GM18498 (cell line): ENCODE measurements at regions not wholly inside any gene's neighbourhood (a gene's known extent, or its start where the extent isn't known, plus 50 kb on each side); places are given as distances from the start of the nearest gene placed in this dataset.
"Not testable (repeated sequence)": the region's sequence is repeated elsewhere in the genome, so short reads cannot be mapped to it uniquely, and the experiment has no call there.

Experiments
- ATAC-seq: cut with Tn5 transposase; IDR thresholded peaks from one replicate; pipeline ENCODE4 v1.9.1; 2021; ENCODE audit warnings: mild to moderate bottlenecking, moderate library complexity; ENCODE audit not compliant: unreplicated experiment

DNA sequence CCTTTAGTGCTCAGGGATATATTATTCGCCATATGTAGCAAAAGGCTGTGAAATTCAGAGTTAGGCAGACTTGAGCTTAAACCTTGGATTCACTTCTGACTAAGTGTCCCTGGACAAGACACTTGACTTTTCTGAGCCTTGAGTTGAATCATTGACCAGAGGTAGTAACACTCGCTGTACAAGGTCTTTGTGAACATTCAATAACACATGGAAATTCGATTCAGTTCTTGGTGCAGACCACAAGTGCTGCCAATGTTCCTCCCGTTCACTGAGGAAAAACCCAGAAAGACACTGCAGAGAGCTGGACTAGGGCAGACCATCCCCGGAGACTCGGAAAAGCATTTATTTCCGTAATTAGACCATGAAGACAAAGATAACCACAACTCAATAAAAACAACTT lies 901.4 kb downstream of the AACS start:
- no peak for ATAC-seq

DNA sequence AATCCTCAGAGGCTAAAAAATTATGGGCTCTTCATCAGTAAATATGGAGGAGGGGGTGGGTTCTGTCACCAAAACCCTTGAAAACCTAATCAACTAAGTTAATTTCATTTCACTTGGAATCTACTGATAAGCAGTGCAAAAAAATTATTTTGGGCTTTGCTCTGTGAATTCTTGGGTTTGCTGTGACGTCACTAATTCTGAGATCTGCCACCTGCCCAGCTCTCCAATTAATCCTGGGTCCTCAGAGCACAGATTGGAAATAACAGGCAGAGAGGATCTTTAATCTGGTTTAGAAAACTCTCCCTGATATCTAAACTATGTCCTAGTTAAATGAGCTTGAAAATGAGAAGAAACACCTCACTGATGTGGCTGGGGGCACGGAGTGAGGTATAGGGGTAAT lies 903.2 kb downstream of the AACS start:
- no peak for ATAC-seq

DNA sequence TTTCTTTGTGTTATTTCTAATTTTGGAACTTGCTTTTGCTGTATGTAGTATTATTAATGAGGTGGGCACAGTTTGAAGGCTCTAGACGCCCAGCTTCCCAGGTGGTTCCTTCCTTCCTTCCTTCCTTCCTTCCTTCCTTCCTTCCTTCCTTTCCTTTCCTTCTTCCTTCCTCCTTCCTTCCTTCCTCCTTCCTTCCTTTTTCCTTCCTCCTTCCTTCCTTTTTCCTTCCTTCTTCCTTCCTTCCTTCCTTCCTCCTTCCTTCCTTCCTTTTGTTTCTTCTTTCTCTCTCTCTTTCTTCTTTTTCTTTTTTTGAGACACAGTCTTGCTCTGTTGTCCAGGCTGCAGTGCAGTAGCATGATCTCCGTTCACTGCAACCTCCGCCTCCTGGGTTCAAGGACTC lies 906.7 kb downstream of the AACS start:
- no peak for ATAC-seq

DNA sequence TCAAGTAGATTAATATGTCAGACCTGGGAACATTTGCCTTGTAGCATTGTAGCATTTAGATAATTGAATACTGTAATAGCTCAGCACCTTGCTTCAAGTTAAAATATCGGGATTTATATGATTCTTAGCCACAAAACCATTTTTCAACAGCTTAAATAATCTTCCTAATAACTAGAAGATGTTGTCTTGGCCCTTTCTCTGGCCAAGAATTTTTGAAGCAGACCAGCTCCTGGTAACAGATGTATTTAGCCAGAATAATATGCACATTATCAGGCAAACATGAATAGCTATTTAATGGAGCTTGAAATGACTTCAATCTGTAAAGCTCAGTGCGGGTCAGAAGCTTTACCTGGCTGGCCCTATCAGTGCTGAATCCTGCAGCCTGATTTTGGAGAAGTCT lies 913.1 kb downstream of the AACS start:
- ATAC-seq, result no peak

DNA sequence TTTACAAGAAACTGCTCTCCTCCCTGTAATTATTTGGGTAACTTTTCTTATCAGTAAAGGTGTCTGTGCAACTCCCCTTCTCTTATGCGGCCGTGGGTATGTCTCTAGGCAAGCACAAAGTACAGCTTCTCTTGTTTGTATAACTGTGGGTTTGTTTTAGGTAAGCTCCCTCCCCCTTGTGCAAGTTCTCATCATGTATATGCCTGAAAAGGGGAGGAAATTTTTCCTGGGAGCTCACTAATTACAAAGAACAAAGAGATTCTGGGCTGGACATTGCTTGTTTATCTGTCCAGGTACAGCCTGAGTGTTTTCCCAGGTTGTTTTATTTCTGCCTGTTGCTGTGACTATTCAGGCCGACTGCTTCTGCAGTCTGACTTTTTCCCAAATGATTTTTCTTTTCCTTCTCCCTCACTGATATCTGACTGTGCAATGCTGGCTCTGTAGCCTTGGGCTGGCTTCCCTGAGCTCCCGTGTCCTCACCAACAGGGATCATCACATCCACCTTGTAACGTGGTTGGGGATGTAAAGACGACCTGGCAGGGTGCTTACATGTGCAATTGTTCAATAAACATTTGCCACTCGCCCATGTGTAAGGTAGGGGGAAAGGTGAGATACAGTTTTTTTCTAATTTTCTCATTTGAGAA lies 916.5 kb downstream of the AACS start:
- no peak for ATAC-seq

DNA sequence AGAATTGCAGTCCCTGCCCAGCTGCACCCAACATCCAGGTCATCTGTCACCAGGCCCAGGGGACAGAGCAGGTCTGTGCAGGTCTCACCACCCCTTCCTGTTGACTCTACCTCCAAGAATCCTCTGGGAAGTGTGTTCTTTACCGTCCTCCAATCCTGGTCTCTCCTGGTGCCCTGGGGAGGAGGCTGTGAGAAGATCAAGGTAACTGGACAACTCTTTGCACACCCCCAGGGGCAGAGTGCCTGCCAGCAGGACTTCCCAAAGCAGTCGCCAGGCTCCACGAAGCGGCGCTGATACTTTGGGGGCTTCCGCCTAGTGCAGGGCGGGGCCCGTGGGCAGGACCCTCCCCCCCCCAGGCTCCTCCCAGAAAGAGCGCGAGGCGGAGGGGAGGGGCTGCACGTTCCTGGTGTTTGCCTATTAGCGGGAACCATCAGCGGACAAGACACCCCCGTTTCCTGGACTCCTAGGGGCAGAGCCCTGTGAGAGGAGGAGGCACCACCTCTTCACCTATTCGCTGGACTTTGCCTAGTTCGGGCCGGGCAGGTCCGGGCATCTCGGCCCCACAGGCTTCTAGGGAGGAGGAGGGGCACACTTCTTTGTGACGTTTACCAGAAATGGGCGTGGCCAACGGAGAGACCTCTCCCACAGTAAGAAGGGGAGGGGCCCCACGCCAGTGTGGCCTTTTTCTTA lies 918.0 kb downstream of the AACS start:
- no peak for ATAC-seq

DNA sequence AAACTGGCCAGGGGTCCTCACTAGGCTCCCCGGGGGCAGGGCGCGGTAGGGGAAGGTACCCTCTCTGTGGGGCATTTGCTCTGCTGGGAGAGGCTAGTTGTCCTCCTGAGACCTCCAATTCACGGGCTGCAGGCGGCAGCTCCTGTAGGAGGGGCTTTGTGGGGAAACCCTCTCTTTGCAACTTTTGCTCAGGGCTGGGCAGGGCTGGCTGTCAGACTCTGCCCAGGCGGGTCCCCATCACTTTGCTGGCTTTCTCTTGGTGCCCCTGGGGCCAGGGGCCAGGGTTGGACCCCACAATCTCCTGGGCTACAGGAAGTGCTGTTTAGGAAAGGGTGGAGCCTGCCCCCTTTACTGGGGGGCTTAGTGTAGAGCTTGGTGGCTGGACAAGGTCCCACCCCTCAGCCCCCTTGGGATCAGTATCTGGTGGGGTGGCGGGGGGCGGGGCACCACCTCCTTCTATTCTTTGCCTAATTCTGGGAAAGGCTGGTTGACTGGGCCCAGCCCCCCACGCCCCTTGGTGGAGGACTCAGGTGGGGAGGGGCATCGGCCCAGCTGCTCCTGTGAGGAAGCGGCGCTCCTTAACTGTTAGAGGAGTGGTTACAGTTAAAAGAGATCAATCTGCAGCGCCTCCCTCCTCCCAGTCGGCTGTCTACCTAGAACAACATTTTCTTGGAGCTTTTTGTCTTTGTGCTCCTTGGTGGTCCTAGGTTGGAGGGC lies 918.7 kb downstream of the AACS start:
- no peak for ATAC-seq

DNA sequence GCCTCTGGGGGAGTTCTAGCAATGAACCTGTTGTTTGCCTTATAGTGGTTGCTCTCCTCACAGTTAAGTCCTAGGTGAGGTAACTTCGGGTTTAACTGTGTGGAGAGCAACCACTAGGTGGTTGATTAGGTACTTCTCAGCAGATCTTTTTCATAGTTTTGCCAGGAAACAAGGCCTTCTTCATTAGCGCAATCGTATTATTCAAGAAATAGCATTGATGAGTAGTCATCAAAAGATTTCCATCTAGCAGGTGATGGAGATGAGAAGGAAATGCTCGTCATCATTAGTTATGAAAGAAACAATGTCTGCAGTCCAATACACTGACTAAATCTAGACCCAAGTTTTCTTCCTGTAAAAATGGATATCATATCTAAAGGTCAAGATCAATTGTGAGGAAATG lies 923.3 kb downstream of the AACS start:
- no peak for ATAC-seq

DNA sequence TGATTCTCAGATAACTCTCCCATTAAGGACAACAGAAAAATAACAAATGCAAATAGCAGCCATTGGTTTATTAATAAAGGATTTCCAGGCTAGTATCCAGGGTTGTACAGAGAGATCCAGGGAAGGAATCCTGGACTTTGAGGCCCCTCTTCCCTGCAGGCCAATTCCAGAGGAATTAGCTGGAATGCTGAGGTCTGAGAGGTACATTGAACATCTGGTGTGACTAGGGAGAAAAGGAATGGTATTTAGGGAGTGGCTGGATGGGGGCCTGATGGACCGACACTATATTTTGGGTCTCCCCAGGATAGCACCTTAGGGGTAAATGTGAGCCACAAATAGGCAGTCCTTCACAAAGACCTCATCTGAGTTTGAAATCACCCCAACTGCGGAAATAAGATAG lies 924.5 kb downstream of the AACS start:
- ATAC-seq, result no peak

DNA sequence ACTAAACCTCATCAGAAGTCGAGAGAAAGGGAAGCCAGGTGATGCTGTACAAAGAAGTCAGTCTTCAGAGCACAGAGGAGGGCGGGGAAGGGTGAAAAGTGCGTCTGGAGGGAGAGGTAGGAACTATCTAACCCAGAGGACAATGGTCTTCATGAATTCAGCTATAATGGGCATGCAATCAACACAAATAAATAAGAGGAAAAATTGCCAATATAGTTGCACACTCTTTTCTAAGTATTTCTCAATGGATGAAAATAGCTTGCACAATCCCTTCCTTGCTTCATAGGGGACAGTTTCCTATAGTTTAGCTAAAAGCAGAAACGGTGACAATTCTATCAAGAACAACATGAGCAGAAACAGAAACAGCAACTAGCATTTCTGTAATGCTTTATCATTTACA lies 931.2 kb downstream of the AACS start:
- no peak for ATAC-seq

DNA sequence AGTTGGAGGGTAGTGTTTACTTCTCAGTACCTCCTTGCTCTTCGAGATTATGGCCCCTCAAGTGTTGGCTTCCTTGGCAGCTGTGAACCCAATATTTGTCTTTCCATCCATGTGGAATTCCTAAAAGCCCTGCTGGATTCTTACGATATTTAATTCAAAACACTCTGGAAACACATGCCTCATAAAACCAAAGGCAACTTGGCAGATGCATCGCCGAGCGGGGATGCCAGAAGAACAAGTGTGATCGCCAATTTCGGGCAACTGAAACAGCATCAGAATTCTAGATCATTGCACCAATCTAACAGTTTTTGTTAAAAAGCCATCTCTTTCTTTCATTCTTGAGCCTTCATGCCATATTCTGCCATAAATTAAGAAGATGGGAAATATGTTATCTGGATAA lies 934.4 kb downstream of the AACS start:
- no peak for ATAC-seq

DNA sequence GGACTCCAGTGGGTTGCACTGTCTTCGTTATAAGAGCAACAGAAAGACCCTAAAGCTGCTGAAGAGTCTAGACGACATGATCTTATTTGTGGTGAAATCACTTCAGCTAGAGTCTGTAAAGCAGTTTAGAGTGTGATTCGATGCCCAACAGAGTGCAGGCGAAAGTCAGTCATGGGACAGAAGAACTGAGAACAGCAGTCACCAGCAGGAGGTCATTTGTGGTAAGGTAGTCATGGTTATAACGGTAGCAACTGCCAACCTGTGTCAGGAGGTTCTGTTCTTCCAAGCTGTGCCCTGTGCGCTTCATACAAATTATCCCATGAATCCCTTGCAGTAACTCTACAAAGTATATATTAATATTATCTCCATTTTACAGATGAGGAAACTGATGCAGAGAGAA lies 954.1 kb downstream of the AACS start:
- ATAC-seq, result no peak

DNA sequence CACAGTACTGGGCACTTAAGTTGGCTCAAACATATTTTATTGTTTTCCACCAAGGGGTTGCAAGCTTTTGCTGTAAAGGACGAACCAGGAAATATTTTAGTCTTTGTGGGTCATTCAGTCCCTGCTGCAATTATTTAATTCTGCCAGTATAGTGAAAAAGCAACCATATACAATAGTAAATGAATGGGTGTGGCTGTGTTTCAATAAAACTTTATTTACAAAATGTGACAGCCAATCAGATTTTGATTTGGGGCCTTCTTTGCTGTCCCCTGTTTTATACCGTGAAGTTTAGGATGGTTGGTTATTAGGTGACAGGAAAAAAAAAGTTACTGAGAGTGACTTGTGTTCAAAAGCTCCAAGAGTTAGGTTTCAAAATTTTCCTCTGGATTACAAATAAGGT lies 956.4 kb downstream of the AACS start:
- no peak for ATAC-seq

DNA sequence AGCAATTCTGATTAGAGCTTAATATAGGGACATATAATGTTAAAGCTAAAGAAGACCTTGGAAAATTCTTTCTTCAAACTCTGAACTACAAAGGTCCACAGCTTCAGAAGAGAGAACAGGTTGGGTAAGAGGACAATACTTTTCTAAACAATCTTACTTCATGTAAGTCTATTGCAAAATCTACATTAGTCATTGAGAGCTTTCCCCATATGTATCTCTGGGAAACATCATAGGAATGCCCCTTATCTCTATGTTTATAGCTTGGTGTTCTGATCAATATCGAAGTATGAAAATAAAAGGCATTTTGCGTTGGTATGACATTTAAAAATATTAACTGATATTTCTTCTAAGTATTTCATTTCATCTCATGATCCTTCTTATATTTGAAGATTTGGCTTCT lies 962.6 kb downstream of the AACS start:
- ATAC-seq, result no peak

DNA sequence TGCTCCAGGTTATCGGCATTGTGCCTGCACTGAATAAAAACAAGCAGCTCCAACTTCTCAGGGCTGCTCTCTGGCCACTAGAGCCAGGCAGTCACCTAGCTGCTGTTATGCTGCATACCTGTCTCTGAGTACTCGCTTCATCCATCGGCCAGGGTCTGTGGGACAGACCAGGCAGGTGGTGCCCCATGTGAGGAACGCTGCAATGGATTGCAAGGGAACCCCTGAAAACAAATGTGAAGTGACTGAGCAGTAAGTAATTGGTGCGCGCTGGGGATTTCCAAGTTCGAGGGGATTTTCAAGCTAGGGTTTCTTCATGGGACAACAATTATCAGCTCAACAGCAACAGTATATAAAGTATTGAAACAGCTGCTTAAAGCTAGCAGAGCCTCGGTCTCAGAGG lies 965.3 kb downstream of the AACS start:
- no peak for ATAC-seq

DNA sequence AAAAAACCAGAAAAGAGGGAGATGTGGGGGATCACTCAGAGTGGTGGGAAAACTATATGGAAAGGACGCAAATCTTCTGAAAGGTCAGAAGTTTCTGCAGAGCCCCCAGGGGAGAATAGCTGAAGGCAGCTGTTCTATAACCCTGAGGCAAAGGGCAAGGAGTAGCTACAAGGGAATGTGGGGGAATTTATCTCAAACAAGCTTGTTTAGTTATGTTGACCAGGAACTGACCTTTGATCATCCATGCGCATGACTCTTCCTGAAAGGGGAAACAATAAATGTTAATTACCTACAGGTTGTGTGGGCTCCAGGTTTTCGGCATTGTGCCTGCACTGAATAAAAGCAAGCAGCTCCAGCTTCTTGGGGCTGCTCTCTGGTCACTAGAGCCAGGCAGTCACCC lies 968.5 kb downstream of the AACS start:
- ATAC-seq, result no peak

DNA sequence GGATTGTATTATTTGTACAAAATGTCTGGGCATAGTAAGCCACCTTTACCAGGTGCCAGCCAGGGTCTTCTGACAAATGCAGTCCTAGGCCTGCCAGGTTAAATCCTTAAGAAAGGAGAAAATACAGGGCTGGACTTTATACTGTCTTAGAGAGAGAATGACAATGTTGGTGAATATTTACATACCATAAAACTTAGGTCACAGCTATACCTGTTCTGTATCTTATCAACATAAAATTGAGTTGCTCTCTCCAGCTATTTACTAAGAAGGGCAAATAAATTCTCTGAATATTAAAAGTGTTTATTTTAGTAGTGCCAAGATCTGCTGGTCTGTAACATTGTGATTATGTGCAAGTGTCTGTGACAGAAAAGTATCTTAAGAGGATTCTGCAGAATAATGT lies 971.1 kb downstream of the AACS start:
- ATAC-seq, result no peak

DNA sequence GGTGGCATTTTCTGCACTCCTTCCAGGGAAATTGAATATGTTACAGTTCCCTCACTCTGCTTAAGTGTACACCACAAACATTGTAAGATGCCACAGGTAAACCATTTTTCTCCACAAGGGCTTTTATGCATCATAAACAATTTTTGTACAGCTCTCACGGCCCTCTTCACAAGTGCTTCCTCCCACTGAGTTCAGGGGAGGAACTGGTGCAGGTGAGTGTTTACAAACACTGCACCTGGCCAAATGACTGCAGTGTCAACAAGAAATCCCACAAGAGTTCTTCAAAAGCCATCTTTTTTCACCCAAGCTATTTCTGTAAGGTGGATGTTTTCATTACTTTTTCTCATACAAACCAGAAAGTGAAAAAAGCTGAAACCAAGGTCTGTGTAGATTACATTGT lies 973.2 kb downstream of the AACS start:
- no peak for ATAC-seq

DNA sequence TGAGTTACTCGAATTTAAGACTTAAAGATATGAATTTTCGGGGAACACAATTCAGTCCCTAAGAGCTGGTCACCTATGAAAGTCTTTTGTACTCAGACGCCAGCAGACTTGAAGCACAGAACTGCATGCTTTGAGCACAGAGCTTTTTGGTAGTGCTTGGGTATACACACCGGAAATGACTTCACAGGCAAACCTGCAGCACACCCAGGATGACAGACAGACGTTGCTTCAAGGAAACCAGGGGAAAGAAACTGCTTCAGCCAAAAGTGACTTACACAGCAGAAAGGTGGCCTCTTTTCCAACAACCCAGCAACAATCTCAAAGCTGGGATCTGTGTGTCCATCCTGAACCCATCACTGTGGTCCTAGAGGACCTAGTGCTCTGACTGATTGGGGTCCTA lies 975.1 kb downstream of the AACS start:
- ATAC-seq, result no peak

DNA sequence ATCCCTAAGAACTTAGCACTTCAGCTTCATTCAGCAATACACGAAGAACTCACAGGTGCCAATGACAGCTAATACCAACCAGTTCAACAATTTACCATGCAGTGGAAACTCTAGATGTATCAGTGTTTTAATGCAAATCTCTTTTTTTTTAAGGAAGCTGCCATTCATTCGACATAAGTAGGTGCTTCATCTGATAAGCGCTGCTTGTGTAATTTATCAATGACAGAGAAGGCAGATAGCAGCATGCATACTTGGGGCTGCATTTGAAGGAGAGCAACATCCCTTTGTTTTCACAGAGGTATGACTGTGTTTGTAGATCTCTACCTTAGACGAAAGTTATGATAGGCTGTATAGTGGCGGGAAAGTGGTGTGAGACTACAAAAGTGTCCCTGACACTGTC lies 977.1 kb downstream of the AACS start:
- ATAC-seq, result no peak

DNA sequence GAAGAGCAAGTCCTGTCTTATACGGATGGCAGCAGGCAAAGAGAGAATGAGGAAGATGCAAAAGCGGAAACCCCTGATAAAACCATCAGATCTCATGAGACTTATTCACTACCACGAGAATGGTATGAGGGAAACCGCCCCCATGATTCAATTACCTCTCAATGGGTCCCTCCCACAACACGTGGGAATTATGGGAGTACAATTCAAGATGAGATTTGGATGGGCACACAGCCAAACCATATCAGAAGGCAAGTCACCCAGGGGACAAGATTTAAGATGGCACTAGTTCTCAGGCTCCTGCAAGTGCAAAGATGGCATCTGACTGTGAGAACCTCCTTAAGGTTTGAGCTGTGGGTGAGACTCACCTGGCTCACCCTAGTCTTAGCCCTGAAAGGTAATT lies 984.3 kb downstream of the AACS start:
- ATAC-seq, result not testable (repeated sequence)

DNA sequence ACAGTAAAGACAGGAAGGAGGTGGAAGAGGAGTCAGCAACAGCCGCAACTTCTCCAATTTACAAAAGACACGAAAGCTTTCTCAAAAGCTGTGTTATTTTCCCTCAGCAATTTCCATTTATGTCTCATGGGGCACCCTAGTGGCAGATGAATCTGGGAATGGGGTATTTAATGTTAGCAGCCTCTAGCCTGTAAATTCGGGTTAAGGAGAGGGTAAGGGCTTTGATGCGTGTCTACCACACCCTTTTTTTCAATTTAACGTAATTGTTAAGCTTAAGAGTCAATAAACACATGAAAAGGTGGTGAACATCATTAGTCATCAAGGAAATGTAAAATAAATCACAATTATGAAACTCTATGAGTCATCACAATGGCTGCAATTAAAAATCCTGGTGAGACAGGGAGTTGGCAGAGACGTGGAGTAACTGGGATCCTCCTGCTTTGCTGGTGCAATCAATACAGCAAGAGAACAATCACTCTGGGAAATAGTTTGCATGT lies 986.4 kb downstream of the AACS start:
- no peak for ATAC-seq
